ENCODE measurements at regions not wholly inside any gene's neighbourhood (a gene's known extent, or its start where the extent isn't known, plus 50 kb on each side); places are given as distances from the start of the nearest gene placed in this dataset.
"Not testable (repeated sequence)": the region's sequence is repeated elsewhere in the genome, so short reads cannot be mapped to it uniquely, and the experiment has no call there.

GRCh38 chrX:101764538-101764937 is 104.9 kb upstream of the ARMCX2 start:
- H3K9me3 ChIP-seq (ENCODE audit: low read length): no peaks in the 10 kb centered on the region
- H3K9me2 ChIP-seq (replicated peaks; ENCODE audit: insufficient read depth, low read length): no peaks in the 10 kb centered on the region
- H3K4me3 ChIP-seq (ENCODE audit: low read length): no peak overlapping the region
- H3K27ac ChIP-seq (ENCODE audit: low read length): no peak overlapping the region
- DNase-seq: no peak
- H3K36me3 ChIP-seq (ENCODE audit: insufficient read depth, low read length): no peaks in the 10 kb centered on the region
- no peak overlapping the region for H3K4me2 ChIP-seq (ENCODE audit: low read depth, low read length, poor library complexity, severe bottlenecking)
- no peaks in the 10 kb centered on the region for H4K20me1 ChIP-seq (ENCODE audit: insufficient read depth, low read depth, low read length)
- H3K4me1 ChIP-seq (ENCODE audit: low read length): no peaks in the 10 kb centered on the region
- H2AFZ ChIP-seq (ENCODE audit: low read length): no peak overlapping the region
- H3K79me2 ChIP-seq (ENCODE audit: low read length): no peaks in the 10 kb centered on the region
- no peak overlapping the region for H3K9ac ChIP-seq (ENCODE audit: low read length)
- H3K27me3 ChIP-seq (ENCODE audit: low read length): no peaks in the 10 kb centered on the region

GRCh38 chrX:101759000-101759399 is 99.3 kb upstream of the ARMCX2 start:
- Histone ChIP-seq H4K20me1 (ENCODE audit: insufficient read depth, low read depth, low read length) (no peaks in the 10 kb centered on the region), H3K27me3 (ENCODE audit: low read length) (no peaks in the 10 kb centered on the region), H3K4me1 (ENCODE audit: low read length) (no peaks in the 10 kb centered on the region), H3K4me2 (ENCODE audit: low read depth, low read length, poor library complexity, severe bottlenecking) (no peak overlapping the region), H3K9me2 (replicated peaks; ENCODE audit: insufficient read depth, low read length) (no peaks in the 10 kb centered on the region), H3K9me3 (ENCODE audit: low read length) (no peaks in the 10 kb centered on the region), H2AFZ (ENCODE audit: low read length) (no peak overlapping the region), H3K79me2 (ENCODE audit: low read length) (no peaks in the 10 kb centered on the region), H3K27ac (ENCODE audit: low read length) (no peak overlapping the region), H3K4me3 (ENCODE audit: low read length) (no peak overlapping the region), H3K9ac (ENCODE audit: low read length) (no peak overlapping the region), H3K36me3 (ENCODE audit: insufficient read depth, low read length) (no peaks in the 10 kb centered on the region)
- peak; percentile 71 for DNase-seq

- H3K9me2 ChIP-seq (replicated peaks; ENCODE audit: insufficient read depth, low read length): no peaks in the 10 kb centered on the region
- no peak overlapping the region for H2AFZ ChIP-seq (ENCODE audit: low read length)
- no peaks in the 10 kb centered on the region for H3K36me3 ChIP-seq (ENCODE audit: insufficient read depth, low read length)
- no peaks in the 10 kb centered on the region for H3K9me3 ChIP-seq (ENCODE audit: low read length)
- H3K4me3 ChIP-seq (ENCODE audit: low read length): no peak overlapping the region
- no peaks in the 10 kb centered on the region for H4K20me1 ChIP-seq (ENCODE audit: insufficient read depth, low read depth, low read length)
- no peak overlapping the region for H3K9ac ChIP-seq (ENCODE audit: low read length)
- DNase-seq: no peak
- H3K27me3 ChIP-seq (ENCODE audit: low read length): no peaks in the 10 kb centered on the region
- H3K4me2 ChIP-seq (ENCODE audit: low read depth, low read length, poor library complexity, severe bottlenecking): no peak overlapping the region
- H3K79me2 ChIP-seq (ENCODE audit: low read length): no peaks in the 10 kb centered on the region
- no peaks in the 10 kb centered on the region for H3K4me1 ChIP-seq (ENCODE audit: low read length)
- no peak overlapping the region for H3K27ac ChIP-seq (ENCODE audit: low read length)
Measured at GRCh38 chrX:101750744-101751143, 91.1 kb upstream of the ARMCX2 start.

- Histone ChIP-seq H4K20me1 (ENCODE audit: insufficient read depth, low read depth, low read length) (no peaks in the 10 kb centered on the region), H3K4me2 (ENCODE audit: low read depth, low read length, poor library complexity, severe bottlenecking) (no peak overlapping the region), H2AFZ (ENCODE audit: low read length) (no peak overlapping the region), H3K79me2 (ENCODE audit: low read length) (no peaks in the 10 kb centered on the region), H3K9me3 (ENCODE audit: low read length) (no peaks in the 10 kb centered on the region), H3K9ac (ENCODE audit: low read length) (no peak overlapping the region), H3K27me3 (ENCODE audit: low read length) (no peaks in the 10 kb centered on the region; the same call in 1 of the 2 replicates), H3K9me2 (replicated peaks; ENCODE audit: insufficient read depth, low read length) (no peaks in the 10 kb centered on the region), H3K4me3 (ENCODE audit: low read length) (no peak overlapping the region), H3K36me3 (ENCODE audit: insufficient read depth, low read length) (no peaks in the 10 kb centered on the region), H3K27ac (ENCODE audit: low read length) (no peak overlapping the region), H3K4me1 (ENCODE audit: low read length) (no peaks in the 10 kb centered on the region)
- no peak for DNase-seq
Measured at GRCh38 chrX:101749436-101749835, 89.8 kb upstream of the ARMCX2 start.

- Histone ChIP-seq H3K4me1 (ENCODE audit: low read length) (no peaks in the 10 kb centered on the region), H4K20me1 (ENCODE audit: insufficient read depth, low read depth, low read length) (no peaks in the 10 kb centered on the region), H3K4me3 (ENCODE audit: low read length) (no peak overlapping the region), H3K9me3 (ENCODE audit: low read length) (no peaks in the 10 kb centered on the region), H3K9ac (ENCODE audit: low read length) (no peak overlapping the region), H3K36me3 (ENCODE audit: insufficient read depth, low read length) (no peaks in the 10 kb centered on the region), H3K79me2 (ENCODE audit: low read length) (no peaks in the 10 kb centered on the region), H3K4me2 (ENCODE audit: low read depth, low read length, poor library complexity, severe bottlenecking) (no peak overlapping the region), H3K9me2 (replicated peaks; ENCODE audit: insufficient read depth, low read length) (no peaks in the 10 kb centered on the region), H3K27ac (ENCODE audit: low read length) (no peak overlapping the region), H2AFZ (ENCODE audit: low read length) (no peak overlapping the region), H3K27me3 (ENCODE audit: low read length) (no peaks in the 10 kb centered on the region; the same call in 1 of the 2 replicates)
- DNase-seq: no peak
Measured at GRCh38 chrX:101745046-101745445, 85.4 kb upstream of the ARMCX2 start.

GRCh38 chrX:101744085-101744484 is 84.4 kb upstream of the ARMCX2 start:
- H3K4me2 ChIP-seq (ENCODE audit: low read depth, low read length, poor library complexity, severe bottlenecking): no peak overlapping the region
- DNase-seq: no peak
- H3K27ac ChIP-seq (ENCODE audit: low read length): no peak overlapping the region
- no peaks in the 10 kb centered on the region for H4K20me1 ChIP-seq (ENCODE audit: insufficient read depth, low read depth, low read length)
- H3K9me3 ChIP-seq (ENCODE audit: low read length): no peaks in the 10 kb centered on the region
- no peaks in the 10 kb centered on the region for H3K79me2 ChIP-seq (ENCODE audit: low read length)
- H3K27me3 ChIP-seq (ENCODE audit: low read length): no peaks in the 10 kb centered on the region; the same call in 1 of the 2 replicates
- H3K4me3 ChIP-seq (ENCODE audit: low read length): no peak overlapping the region
- no peaks in the 10 kb centered on the region for H3K9me2 ChIP-seq (replicated peaks; ENCODE audit: insufficient read depth, low read length)
- H3K9ac ChIP-seq (ENCODE audit: low read length): no peak overlapping the region
- no peak overlapping the region for H2AFZ ChIP-seq (ENCODE audit: low read length)
- H3K4me1 ChIP-seq (ENCODE audit: low read length): no peaks in the 10 kb centered on the region
- no peaks in the 10 kb centered on the region for H3K36me3 ChIP-seq (ENCODE audit: insufficient read depth, low read length)

- no peaks in the 10 kb centered on the region for H3K9me3 ChIP-seq (ENCODE audit: low read length)
Measured at GRCh38 chrX:101740642-101741041, 81.0 kb upstream of the ARMCX2 start.

GRCh38 chrX:101738867-101739266 is 79.2 kb upstream of the ARMCX2 start:
- H3K4me2 ChIP-seq (ENCODE audit: low read depth, low read length, poor library complexity, severe bottlenecking): not testable (repeated sequence)

More at GRCh38 chrX:101740642-101741041, 81.0 kb upstream of the ARMCX2 start:
- Histone ChIP-seq H3K9ac (ENCODE audit: low read length) (no peak overlapping the region), H3K4me3 (ENCODE audit: low read length) (no peak overlapping the region), H4K20me1 (ENCODE audit: insufficient read depth, low read depth, low read length) (no peaks in the 10 kb centered on the region), H2AFZ (ENCODE audit: low read length) (no peak overlapping the region), H3K4me2 (ENCODE audit: low read depth, low read length, poor library complexity, severe bottlenecking) (no peak overlapping the region), H3K79me2 (ENCODE audit: low read length) (no peaks in the 10 kb centered on the region), H3K4me1 (ENCODE audit: low read length) (no peaks in the 10 kb centered on the region), H3K27me3 (ENCODE audit: low read length) (no peaks in the 10 kb centered on the region; the same call in 1 of the 2 replicates), H3K36me3 (ENCODE audit: insufficient read depth, low read length) (no peaks in the 10 kb centered on the region), H3K27ac (ENCODE audit: low read length) (no peak overlapping the region), H3K9me2 (replicated peaks; ENCODE audit: insufficient read depth, low read length) (no peaks in the 10 kb centered on the region)
- DNase-seq: no peak

GRCh38 chrX:101738411-101738810 is 78.8 kb upstream of the ARMCX2 start:
- not testable (repeated sequence) for H3K36me3 ChIP-seq (ENCODE audit: insufficient read depth, low read length); H2AFZ ChIP-seq (ENCODE audit: low read length); H3K4me1 ChIP-seq (ENCODE audit: low read length); H3K27me3 ChIP-seq (ENCODE audit: low read length); H3K9me2 ChIP-seq (replicated peaks; ENCODE audit: insufficient read depth, low read length); H3K4me3 ChIP-seq (ENCODE audit: low read length); H3K4me2 ChIP-seq (ENCODE audit: low read depth, low read length, poor library complexity, severe bottlenecking); DNase-seq; H3K9ac ChIP-seq (ENCODE audit: low read length); H3K27ac ChIP-seq (ENCODE audit: low read length); H3K9me3 ChIP-seq (ENCODE audit: low read length); H4K20me1 ChIP-seq (ENCODE audit: insufficient read depth, low read depth, low read length); H3K79me2 ChIP-seq (ENCODE audit: low read length)

More at GRCh38 chrX:101738867-101739266, 79.2 kb upstream of the ARMCX2 start:
- H3K9me3 ChIP-seq (ENCODE audit: low read length); H3K27ac ChIP-seq (ENCODE audit: low read length); H3K9ac ChIP-seq (ENCODE audit: low read length); H3K4me1 ChIP-seq (ENCODE audit: low read length); H3K27me3 ChIP-seq (ENCODE audit: low read length); H2AFZ ChIP-seq (ENCODE audit: low read length); H3K9me2 ChIP-seq (replicated peaks; ENCODE audit: insufficient read depth, low read length); H3K36me3 ChIP-seq (ENCODE audit: insufficient read depth, low read length); DNase-seq; H3K4me3 ChIP-seq (ENCODE audit: low read length); H4K20me1 ChIP-seq (ENCODE audit: insufficient read depth, low read depth, low read length); H3K79me2 ChIP-seq (ENCODE audit: low read length): not testable (repeated sequence)
